Upper lobe of right lung (tissue), 1 donor: ENCODE measurements at regions not wholly inside any gene's neighbourhood (a gene's known extent, or its start where the extent isn't known, plus 50 kb on each side); places are given as distances from the start of the nearest gene placed in this dataset.

ENCODE experiments used
- ATAC-seq: fragments of 200-7000 bp; cut with Tn5 transposase; one replicate; pipeline ENCODE4 v1.9.1; 2020; ENCODE audit warnings: mild to moderate bottlenecking, moderate library complexity
- DNase-seq: peaks from one replicate; pipeline ENCODE4 v3.0.0-alpha.2; 2020
- H3K27ac ChIP-seq: fragments of 200-600 bp; one replicate; pipeline ENCODE4 v1.8.0; 2022
- H3K27me3 ChIP-seq: fragments of 200-600 bp; one replicate; pipeline ENCODE4 v1.8.0; 2022; ENCODE audit warnings: mild to moderate bottlenecking
- H3K36me3 ChIP-seq: fragments of 200-600 bp; one replicate; pipeline ENCODE4 v1.8.0; 2022
- H3K4me1 ChIP-seq: fragments of 200-600 bp; one replicate; pipeline ENCODE4 v1.8.0; 2022
- H3K4me3 ChIP-seq: fragments of 200-600 bp; one replicate; pipeline ENCODE4 v1.8.0; 2022; ENCODE audit warnings: mild to moderate bottlenecking
- H3K9me3 ChIP-seq: fragments of 200-600 bp; one replicate; pipeline ENCODE4 v1.8.0; 2022
- CTCF ChIP-seq: fragments of 200-600 bp; IDR thresholded peaks from one replicate; pipeline ENCODE4 v1.8.0; 2022; ENCODE audit warnings: antibody characterized with exemption
- intact Hi-C: fragments of 100-400 bp; cut with DNase I; formaldehyde crosslinking; loops from one replicate; pipeline ENCODE4 v1.11.0; 2022
- donor health status: DM: no; HTN: yes; CAD: no; lungs with severe emphysema.

- no peaks in the 10 kb centered on the region for H3K9me3 ChIP-seq
- TF ChIP-seq CTCF: no peak
- H3K27me3 ChIP-seq: no peaks in the 10 kb centered on the region
- intact Hi-C loops: no loop called here
- ATAC-seq: peak; percentile 20
- no peaks in the 10 kb centered on the region for H3K4me1 ChIP-seq
- no peak overlapping the region for H3K4me3 ChIP-seq
- DNase-seq: no peak
- no peaks in the 10 kb centered on the region for H3K36me3 ChIP-seq
- H3K27ac ChIP-seq: no peak overlapping the region
Observed at GRCh38 chr13:105273665-105274222, 1261.7 kb downstream of the EFNB2 start.

DNA sequence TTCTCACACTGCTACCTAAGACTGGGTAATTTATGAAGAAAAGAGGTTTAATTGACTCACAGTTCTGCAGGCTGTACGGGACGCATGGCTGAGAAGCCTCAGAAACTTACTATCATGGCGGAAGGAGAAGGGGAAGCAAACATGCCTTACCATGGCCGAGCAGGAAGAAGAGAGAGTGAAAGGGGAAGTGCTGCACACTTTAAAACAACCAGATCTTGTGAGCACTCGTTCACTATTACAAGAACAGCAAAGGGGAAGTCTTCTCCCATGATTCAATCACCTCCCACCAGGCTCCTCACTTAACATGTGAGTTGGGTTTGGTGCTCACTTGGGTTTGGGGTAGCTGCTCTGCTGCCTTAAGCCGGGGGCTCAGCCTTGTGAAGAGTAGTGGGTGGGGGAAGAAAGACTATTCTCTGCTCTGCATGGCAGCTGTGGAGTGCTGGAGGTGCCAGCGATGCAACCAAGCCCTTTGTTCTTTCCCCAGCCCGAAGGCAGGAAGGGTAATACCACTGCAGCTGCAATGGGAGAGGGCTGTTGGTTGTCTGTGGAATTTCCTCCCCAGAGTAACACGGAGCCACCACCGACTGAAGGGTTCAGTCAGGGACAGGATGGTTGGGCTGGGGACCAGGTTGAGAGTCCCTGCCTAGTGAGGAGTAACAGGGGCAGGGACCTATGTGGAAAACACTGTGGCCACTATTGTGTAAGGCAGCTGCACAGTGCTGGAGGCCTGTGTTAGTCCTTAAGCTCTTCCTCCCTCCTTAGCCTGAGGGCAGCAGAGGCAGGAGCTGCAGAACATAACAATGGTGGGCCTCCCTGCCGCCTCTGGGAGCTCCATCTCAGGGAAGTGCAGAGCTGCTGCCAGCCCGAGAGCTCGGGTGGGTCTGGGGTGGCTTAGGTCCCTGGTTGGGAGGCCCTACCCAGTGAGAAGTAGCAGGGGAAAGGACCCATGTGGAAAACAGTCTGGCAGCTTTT is 1262.5 kb downstream of the EFNB2 start:
- H3K36me3 ChIP-seq: no peaks in the 10 kb centered on the region
- no peaks in the 10 kb centered on the region for H3K9me3 ChIP-seq
- DNase-seq: no peak
- no peak for TF ChIP-seq CTCF
- peak; percentile 90 for ATAC-seq
- H3K4me1 ChIP-seq: no peaks in the 10 kb centered on the region
- H3K4me3 ChIP-seq: no peak overlapping the region
- intact Hi-C loops: no loop called here
- H3K27me3 ChIP-seq: no peaks in the 10 kb centered on the region
- no peak overlapping the region for H3K27ac ChIP-seq

DNA sequence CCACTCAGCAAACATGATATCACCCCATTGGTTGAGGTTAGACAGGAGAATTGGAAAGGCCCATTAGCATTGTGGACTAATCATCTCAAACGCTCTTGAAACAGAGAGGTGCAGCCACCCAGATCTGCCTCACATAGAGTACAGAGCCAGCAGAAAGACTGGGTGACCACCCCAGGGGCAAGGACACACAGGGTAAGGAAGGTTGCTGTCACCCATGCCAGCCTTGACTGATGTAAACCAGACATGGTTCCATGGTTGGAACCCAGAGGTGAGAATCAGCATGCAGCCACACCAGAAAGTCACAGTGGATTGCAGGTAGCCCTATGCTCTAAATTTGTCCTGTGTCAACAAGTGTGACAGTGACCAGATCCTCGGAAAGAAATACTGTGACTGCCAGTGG is 1268.8 kb downstream of the EFNB2 start:
- Histone ChIP-seq H3K27ac (no peak overlapping the region), H3K9me3 (no peaks in the 10 kb centered on the region), H3K36me3 (no peaks in the 10 kb centered on the region), H3K27me3 (no peaks in the 10 kb centered on the region), H3K4me1 (no peaks in the 10 kb centered on the region), H3K4me3 (no peak overlapping the region)
- intact Hi-C loops: no loop called here
- ATAC-seq: no peak
- no peak for DNase-seq
- no peak for TF ChIP-seq CTCF

- DNase-seq (no peak), ATAC-seq (no peak)
- no peak overlapping the region for H3K4me3 ChIP-seq
- no peak for TF ChIP-seq CTCF
- intact Hi-C loops: no loop called here
- H3K4me1 ChIP-seq: no peaks in the 10 kb centered on the region
- H3K36me3 ChIP-seq: no peaks in the 10 kb centered on the region
- no peak overlapping the region for H3K27ac ChIP-seq
- no peaks in the 10 kb centered on the region for H3K27me3 ChIP-seq
- no peaks in the 10 kb centered on the region for H3K9me3 ChIP-seq
Observed at GRCh38 chr13:105262579-105262978, 1272.9 kb downstream of the EFNB2 start.

DNA sequence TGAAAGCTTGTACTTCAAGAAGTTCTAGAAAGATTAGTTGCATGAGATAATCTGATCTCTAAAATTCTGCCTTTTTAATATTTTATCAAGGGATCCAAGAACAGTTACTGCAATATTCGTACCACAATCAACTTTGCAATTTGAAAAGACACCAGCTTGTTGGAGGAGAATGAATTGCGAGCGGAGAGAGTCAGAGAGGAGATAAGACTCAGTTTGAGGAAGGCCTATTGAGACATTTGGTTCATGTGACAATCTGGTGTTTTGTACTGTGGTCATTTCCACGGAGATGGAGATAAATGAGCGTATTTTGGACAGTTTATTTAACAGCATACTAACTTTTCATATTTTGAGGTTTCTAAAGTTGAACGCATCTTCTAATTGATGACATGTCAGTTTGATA is 1276.0 kb downstream of the EFNB2 start:
- intact Hi-C loops: no loop called here
- no peak for ATAC-seq
- H3K4me1 ChIP-seq: no peaks in the 10 kb centered on the region
- no peaks in the 10 kb centered on the region for H3K27me3 ChIP-seq
- no peak overlapping the region for H3K4me3 ChIP-seq
- H3K9me3 ChIP-seq: no peaks in the 10 kb centered on the region
- H3K27ac ChIP-seq: no peak overlapping the region
- no peaks in the 10 kb centered on the region for H3K36me3 ChIP-seq
- DNase-seq: no peak
- no peak for TF ChIP-seq CTCF
